ENCODE measurements at regions not wholly inside any gene's neighbourhood (a gene's known extent, or its start where the extent isn't known, plus 50 kb on each side); places are given as distances from the start of the nearest gene placed in this dataset.

GRCh38 chr4:106530821-106531220 is 162.2 kb upstream of the GIMD1 start:
- TF ChIP-seq CTCF (conservative IDR thresholded peaks at IDR 0.05 in 1 of 2, IDR thresholded peaks at IDR 0.05 in 1 of 2; ENCODE audit: extremely low read depth in 1 of 2, insufficient read depth in 1 of 2, low read depth in 1 of 2, low read length in 2 of 2) (no peak), EZH2 (IDR thresholded peaks at IDR 0.05; ENCODE audit: borderline replicate concordance, low read length) (no peak)

Data from mammary epithelial cell (primary cell).